Kidney (tissue), 13 donors: ENCODE measurements at regions not wholly inside any gene's neighbourhood (a gene's known extent, or its start where the extent isn't known, plus 50 kb on each side); places are given as distances from the start of the nearest gene placed in this dataset.
A peak's percentile ranks its signal among the peaks of the same experiment; 100 is the strongest.

Experiments
- DNase-seq, 5 donors: peaks; one replicate each; pipeline ENCODE4 v3.0.0-alpha.2; 2013 to 2020
- FAIRE-seq: peaks from 2 replicates; lab custom pipeline; 2012; peaks lifted over from hg19 to GRCh38; lab: Jason Lieb, UNC
- H3K27ac ChIP-seq, 2 donors: one replicate each; pipeline ENCODE4 v1.7.0; 2013; ENCODE audit warnings: low read depth in 2 of 2, low read length in 2 of 2, inconsistent platforms in 1 of 2
- H3K27me3 ChIP-seq: one replicate; pipeline ENCODE4 v1.7.1; 2013; ENCODE audit warnings: low read length, inconsistent platforms; ENCODE audit not compliant: control insufficient read depth, insufficient read depth
- H3K36me3 ChIP-seq, 3 donors: one replicate each; pipeline versions ENCODE4 v1.7.0 to v1.7.1; 2013; ENCODE audit warnings: low read length in 3 of 3, control low read depth in 1 of 3, inconsistent platforms in 1 of 3; ENCODE audit not compliant: insufficient read depth in 3 of 3, control insufficient read depth in 2 of 3
- H3K4me1 ChIP-seq, 3 donors: one replicate each; pipeline versions ENCODE4 v1.7.0 to v1.7.1; 2013; ENCODE audit warnings: low read length in 3 of 3, inconsistent platforms in 1 of 3, low read depth in 1 of 3; ENCODE audit not compliant: control insufficient read depth in 2 of 3, insufficient read depth in 2 of 3
- H3K4me3 ChIP-seq, 3 donors: one replicate each; pipeline versions ENCODE4 v1.7.0 to v1.8.1; 2013; ENCODE audit warnings: low read length in 3 of 3, control low read depth in 1 of 3, inconsistent platforms in 1 of 3
- H3K9ac ChIP-seq, 3 donors: one replicate each; pipeline versions ENCODE4 v1.7.0 to v1.7.1; 2013; ENCODE audit warnings: low read length in 3 of 3, control low read depth in 1 of 3, inconsistent platforms in 1 of 3
- H3K9me3 ChIP-seq, 3 donors: one replicate each; pipeline versions ENCODE4 v1.7.0 to v1.7.1; 2013; ENCODE audit warnings: low read length in 3 of 3, control low read depth in 1 of 3, inconsistent platforms in 1 of 3; ENCODE audit not compliant: control insufficient read depth in 2 of 3, insufficient read depth in 1 of 3
- intact Hi-C: fragments of 100-400 bp; cut with DNase I; formaldehyde crosslinking; loops from one replicate; pipeline ENCODE4 v1.11.1; 2022
- TF ChIP-seq, protein P1 (sequence below): IDR thresholded peaks from 3 replicates; pipeline ENCODE4 v1.5.1; 2012; ENCODE audit warnings: mild to moderate bottlenecking, moderate library complexity, borderline replicate concordance; ENCODE audit not compliant: insufficient read depth; ENCODE audit errors: extremely low read depth
- donor health status: control.
- donor health status: control.
- donor health status: control.
- donor health status: control.
- donor health status: control.
- donor health status: DM: yes; HTN: yes; CAD: no.
- donor health status: Normal renal cell carcinoma (clear cell type).

DNA sequence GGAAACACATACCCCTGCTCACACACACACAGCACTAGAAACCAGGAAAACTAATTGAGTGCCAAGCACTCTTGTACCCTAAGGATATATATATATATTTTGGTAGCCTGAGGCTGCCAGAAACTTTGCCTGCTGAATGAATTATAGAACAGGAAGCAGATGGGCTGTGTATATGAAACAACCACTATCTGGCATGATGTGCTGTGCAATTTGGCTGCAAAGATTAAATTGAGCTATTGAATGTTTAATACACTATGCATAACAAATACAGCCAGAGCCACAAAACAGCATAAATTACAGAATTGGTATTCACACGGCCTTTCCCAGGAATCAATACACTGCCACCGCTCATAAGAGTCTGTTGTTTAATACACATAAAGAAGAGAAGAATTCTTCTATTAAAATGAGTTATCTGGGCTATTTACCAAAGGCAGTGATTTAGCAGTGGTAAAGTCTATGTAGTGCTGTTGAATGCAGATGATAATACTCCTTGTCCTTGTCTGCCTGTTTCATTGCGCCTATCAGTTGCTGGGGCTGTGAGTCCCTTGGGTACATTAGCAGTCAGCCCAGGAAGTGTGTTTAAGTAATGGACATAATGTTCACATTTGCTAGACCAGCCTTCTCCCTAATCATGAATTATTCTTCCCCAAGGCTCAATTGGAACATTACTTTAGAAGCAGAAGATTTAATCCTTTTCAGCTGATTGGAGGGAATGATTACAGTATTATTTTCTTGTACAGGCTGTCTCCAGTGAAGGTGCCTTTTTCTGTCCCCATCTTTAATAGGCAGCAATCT is 294.3 kb downstream of the TLE1 start:
- no peaks in the 10 kb centered on the region for H3K27me3 ChIP-seq
- TF ChIP-seq, protein P1, sequence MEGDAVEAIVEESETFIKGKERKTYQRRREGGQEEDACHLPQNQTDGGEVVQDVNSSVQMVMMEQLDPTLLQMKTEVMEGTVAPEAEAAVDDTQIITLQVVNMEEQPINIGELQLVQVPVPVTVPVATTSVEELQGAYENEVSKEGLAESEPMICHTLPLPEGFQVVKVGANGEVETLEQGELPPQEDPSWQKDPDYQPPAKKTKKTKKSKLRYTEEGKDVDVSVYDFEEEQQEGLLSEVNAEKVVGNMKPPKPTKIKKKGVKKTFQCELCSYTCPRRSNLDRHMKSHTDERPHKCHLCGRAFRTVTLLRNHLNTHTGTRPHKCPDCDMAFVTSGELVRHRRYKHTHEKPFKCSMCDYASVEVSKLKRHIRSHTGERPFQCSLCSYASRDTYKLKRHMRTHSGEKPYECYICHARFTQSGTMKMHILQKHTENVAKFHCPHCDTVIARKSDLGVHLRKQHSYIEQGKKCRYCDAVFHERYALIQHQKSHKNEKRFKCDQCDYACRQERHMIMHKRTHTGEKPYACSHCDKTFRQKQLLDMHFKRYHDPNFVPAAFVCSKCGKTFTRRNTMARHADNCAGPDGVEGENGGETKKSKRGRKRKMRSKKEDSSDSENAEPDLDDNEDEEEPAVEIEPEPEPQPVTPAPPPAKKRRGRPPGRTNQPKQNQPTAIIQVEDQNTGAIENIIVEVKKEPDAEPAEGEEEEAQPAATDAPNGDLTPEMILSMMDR: no peak
- H3K9me3 ChIP-seq: no peaks in the 10 kb centered on the region
- no peak overlapping the region for H3K27ac ChIP-seq
- intact Hi-C loops: no loop called here
- FAIRE-seq (no peak), DNase-seq (peak in 1 of 5 donors; percentile 51)
- H3K4me1 ChIP-seq: peaks cover 0 to 3% (median 2%) of the 10 kb centered on the region in 3 donors
- H3K36me3 ChIP-seq: no peaks in the 10 kb centered on the region
- H3K9ac ChIP-seq: no peak overlapping the region
- no peak overlapping the region for H3K4me3 ChIP-seq

DNA sequence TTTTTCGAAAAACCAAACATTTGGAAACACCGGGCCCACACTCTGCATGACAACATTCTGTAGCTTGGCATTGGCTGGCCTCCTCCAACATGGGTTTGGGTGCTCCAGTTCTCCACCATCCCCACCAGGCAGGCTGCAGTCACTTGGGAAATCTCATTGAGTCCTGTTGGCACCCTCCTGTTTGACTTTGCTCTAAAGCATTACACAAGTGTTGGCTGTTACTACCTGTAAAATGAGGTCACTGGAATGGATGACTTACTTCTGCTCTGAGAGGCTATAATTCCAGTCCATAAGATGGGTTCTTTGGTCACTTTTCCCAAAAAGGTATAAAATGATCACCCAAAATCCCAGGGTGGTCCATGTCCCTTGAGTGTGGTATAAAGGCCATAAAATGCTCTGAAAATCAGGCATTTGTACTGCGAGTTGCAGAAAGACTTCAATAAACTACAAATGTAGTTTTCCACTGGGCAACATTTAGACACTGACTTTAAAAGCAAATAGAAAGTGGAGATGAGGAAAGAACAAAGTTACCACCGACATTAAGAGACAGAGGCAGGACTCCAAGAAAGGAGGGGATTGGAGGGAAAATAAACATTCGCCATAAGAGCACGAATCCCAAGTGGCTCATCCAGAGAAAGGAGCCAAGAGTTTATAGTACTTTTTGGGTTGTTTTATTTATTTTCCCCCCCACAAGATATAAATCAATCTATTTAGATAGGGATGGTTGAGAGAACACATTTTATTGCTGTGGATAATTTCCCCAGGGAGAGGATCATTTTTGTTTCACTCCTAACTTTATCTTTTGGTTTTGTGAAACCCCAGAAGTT is 295.1 kb downstream of the TLE1 start:
- Histone ChIP-seq H3K9me3 (no peaks in the 10 kb centered on the region), H3K27me3 (no peaks in the 10 kb centered on the region), H3K36me3 (no peaks in the 10 kb centered on the region), H3K4me3 (no peak overlapping the region), H3K27ac (no peak overlapping the region), H3K4me1 (peaks cover 0 to 5% (median 3%) of the 10 kb centered on the region in 3 donors), H3K9ac (no peak overlapping the region)
- intact Hi-C loops: no loop called here
- DNase-seq: peak in 2 of 5 donors; percentile 80 to 84
- no peak for FAIRE-seq
- TF ChIP-seq, protein P1: no peak

GRCh38 chr9:81391457-81391825 is 297.9 kb downstream of the TLE1 start:
- Histone ChIP-seq H3K27ac (no peak overlapping the region), H3K9me3 (no peaks in the 10 kb centered on the region), H3K4me3 (no peak overlapping the region), H3K27me3 (no peaks in the 10 kb centered on the region), H3K4me1 (peaks cover 0 to 5% (median 3%) of the 10 kb centered on the region in 3 donors), H3K9ac (no peak overlapping the region), H3K36me3 (no peaks in the 10 kb centered on the region)
- FAIRE-seq: no peak
- no peak for DNase-seq
- intact Hi-C loops: no loop called here
- TF ChIP-seq, protein P1: no peak
